Stimulated activated naive CD4-positive, alpha-beta T cell treated with Interleukin-2 at 50 U/mL for 16 hours (primary cell): ENCODE measurements at regions not wholly inside any gene's neighbourhood (a gene's known extent, or its start where the extent isn't known, plus 50 kb on each side); places are given as distances from the start of the nearest gene placed in this dataset.
"Not testable (repeated sequence)": the region's sequence is repeated elsewhere in the genome, so short reads cannot be mapped to it uniquely, and the experiment has no call there.

Experiments
- DNase-seq: peaks from one replicate; lab custom pipeline; 2025; lab: John Stamatoyannopoulos, UW

DNA sequence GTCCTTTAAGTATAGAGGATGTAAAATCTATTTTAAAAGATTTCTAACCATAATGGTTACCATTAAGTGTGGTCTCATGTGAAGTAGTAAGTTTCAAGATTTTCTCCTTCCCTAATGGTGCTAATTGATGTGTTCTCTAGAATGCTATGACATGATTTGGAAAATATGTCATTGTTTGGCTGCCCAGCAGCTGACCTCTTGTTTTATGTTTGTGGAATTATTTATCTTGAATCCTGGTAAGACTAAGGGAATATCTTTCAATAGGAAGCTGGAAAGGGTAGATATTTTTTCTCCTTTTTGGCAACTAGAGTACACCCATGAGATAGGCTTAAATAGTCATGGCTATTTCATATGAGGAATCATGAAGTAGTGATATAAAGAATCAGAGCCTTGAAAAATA, 139.8 kb upstream of the CHODL start:
- DNase-seq = no peak

DNA sequence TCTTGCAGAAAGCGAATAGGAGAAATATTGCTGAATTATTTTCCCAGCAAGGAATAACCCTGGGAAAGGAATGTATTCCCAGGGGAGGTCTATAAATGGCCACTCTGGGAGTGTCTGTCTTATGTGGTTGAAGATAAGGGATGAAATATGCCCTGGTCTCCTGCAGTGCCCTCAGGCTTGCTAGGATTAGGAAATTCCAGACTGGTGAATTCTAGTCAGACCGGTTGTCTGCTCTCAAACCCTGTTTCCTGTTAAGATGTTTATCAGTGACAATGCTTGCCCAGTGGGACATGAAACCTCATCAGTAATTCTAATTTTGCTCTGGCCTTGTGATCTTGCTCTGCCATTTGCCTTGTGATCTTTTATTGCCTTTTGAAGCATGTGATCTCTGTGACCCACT, 148.2 kb upstream of the CHODL start:
- DNase-seq = not testable (repeated sequence)

- no peak for DNase-seq
Observed at GRCh38 chr21:18089786-18090185, 154.8 kb upstream of the CHODL start.

GRCh38 chr21:18070392-18070791, 174.2 kb upstream of the CHODL start:
- DNase-seq = no peak

- DNase-seq = no peak
Observed at GRCh38 chr21:18069875-18070274, 174.8 kb upstream of the CHODL start.

DNA sequence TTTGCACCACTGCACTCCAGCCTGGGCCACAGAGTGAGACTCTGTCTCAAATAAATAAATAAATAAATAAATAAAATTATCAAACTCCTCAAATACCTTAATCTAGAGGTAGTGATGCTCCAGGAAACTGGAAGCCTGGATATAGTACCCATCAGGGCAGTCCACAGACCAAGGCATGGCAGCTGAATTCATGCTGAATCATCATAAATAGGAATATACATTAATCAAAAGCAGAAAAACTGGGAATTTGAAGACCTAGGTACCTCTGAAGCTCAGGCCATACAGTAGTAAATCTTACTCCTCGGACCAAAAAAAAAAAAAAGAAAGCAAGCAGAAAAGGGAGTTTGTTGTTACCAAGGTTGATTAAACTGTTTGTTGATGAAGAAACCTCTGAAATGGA, 184.2 kb upstream of the CHODL start:
- no peak for DNase-seq

GRCh38 chr21:18058731-18059398, 185.8 kb upstream of the CHODL start:
- DNase-seq = no peak

DNA sequence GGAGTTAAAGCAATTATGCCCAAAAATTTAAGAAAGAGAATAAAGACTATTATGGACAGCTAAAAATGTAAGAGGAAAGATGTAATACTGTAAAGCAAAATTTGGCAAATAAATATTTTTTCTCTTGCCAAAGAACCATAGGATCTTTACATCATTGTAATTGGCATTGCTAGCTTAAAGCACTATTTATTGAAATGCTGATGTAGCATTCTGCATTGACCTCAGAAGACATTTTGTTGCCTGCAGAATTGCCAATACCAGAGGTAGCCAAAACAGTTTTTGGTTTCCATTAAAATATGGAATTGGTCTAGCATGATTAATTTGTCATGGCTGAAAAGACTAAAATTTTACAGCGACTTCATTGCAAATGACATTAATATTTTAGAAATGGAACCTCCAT, 191.5 kb upstream of the CHODL start:
- no peak for DNase-seq

DNA sequence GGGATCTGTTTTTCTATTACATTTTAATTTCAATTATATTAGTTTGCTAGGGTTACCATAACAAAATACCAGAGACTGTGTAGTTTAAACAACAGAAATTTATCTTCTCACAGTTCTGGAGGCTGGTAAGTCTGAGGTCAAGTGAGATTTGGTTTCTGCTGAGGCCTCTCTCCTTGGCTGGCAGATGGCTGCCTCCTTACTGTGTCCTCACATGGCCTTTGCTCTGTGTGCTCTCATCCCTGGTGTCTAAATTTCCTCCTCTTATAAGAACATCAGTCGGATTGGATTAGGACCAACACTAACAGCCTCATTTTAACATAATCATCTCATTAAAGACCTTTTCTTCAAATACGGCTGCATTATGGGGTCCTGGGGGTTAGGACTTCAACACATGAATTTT, 195.2 kb upstream of the CHODL start:
- no peak for DNase-seq

DNA sequence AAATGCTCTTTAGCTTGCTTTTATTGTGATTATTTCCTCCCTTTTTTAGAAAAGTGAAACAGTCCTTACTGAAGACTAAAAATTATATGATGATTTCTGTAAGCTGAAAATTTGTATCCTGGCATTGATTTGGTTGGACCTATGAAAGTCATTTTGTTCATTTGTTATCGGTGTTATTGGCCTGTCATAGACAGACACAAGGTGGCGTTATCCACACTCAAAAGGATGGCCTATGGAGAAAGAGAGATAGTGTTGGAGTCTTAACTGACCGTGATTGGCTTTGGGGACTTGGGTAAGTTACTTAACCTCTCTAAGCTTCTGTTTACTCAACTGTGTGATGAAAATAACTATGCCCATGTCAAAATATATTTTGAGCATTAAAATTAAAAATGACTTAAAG, 203.6 kb upstream of the CHODL start:
- no peak for DNase-seq

GRCh38 chr21:18030248-18030647, 211.1 kb upstream of the C21orf91 start:
- no peak for DNase-seq

- DNase-seq = no peak
Observed at GRCh38 chr21:18026359-18026758, 207.2 kb upstream of the C21orf91 start.

- no peak for DNase-seq
Observed at GRCh38 chr21:18023711-18024110, 204.6 kb upstream of the C21orf91 start.

- DNase-seq = no peak
Observed at GRCh38 chr21:18023157-18023556, 204.0 kb upstream of the C21orf91 start.

DNA sequence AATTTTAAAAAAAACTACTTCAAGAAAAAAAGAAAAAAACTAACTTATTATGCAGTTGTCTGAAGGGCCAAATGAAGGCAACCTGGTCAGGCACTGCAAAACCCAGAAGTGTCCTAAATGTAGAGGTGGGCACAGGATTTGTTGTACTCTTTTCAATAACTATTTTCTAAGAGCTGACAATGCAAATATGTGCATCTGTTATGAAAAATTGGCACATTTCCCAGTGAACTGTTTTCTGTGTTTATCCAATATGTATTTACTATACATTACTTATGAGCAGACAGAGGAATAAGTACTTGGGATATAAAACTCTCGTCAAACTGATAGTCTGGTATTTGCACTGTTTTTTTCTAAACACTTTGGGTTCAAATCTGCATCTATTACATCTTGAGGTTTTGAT, 188.0 kb upstream of the C21orf91 start:
- no peak for DNase-seq

DNA sequence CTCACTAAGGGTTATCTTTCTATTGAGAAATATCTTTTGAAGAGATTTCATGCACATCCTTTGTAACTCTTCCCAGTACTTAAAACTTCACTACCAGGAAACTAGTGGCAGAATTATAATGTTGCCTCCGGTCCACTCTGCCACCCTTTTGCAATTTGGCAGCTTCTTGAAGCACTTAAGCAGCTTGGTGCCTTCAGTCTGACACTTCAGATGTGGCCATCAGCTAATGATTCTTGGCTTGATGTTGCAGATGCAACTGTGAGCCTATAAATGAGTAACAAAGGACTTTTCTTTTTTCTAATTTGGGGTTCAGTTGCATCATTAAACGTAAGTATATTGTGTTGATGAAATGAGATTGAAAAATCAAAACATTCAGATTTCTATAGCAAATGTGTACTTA, 187.5 kb upstream of the C21orf91 start:
- no peak for DNase-seq

DNA sequence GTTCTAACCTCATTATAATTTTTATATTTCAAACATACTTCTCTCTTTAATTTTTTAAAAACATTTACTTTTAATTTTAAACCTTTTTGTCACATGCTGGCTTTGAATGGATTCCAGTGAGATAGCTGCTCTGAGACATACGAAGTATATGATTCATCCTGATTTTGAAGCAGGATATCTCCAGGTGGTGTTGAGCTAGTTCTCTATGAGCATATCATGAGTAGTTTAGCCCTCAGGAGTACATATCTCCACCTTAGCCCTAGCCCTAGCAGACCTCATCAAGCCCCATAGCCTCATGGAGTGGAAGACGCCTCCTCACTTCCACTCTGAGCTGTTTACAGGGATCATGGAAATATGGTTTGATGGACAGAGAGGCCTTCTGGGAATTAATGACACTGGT, 183.2 kb upstream of the C21orf91 start:
- no peak for DNase-seq

GRCh38 chr21:18000981-18001686, 182.0 kb upstream of the C21orf91 start:
- DNase-seq = no peak

DNA sequence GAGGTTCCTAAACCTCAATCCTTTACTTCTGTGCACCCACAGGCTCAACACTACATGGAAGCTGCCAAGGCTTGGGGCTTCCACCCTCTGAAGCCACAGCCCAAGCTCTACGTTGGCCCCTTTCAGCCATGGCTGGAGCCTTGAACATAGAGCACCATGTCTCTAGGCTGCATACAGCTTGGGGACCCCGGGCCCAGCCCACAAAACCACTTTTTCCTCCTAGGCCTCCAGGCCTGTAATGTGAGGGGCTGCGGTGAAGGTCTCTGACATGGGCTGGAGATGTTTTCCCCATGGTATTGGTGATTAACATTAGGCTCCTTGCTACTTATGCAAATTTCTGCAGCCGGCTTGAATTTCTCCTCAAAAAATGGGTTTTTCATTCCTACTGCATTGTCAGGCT, 179.4 kb upstream of the C21orf91 start:
- not testable (repeated sequence) for DNase-seq

DNA sequence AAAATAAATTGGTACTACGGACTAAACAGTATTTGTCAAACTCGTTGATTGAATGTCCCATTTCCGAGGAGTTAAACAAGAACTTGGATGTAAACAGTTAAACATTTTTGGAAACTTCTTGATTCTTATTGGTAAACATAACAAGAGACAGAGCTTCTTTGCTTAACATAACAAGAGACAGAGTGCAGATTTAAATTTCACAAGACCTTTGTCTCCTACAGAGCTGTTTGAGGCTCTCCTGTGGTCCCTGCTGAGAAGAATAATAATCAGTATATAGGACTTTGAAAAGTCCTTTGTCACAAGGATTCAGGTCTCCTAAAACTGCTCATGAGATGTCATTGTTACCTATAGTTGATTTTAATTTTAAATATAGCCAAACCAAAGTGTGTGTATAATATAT, 170.6 kb upstream of the C21orf91 start:
- no peak for DNase-seq

DNA sequence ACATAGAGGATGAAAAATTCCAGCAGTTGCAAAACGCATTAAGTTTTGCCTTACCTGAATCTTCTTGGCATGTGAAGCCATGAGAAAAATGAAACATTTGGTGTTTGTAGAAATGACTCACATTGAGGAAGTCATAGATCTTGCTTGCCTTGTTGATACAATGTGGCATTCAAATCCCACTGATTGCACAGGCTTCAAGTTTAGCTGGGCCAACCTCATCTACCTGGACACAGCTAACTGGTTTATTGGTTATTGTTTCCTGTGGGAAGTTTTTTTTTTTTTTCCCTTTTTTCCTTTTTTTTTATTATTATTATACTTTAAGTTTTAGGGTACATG, 168.9 kb upstream of the C21orf91 start:
- DNase-seq = no peak

- DNase-seq = no peak
Observed at GRCh38 chr21:17987382-17988101, 168.4 kb upstream of the C21orf91 start.

DNA sequence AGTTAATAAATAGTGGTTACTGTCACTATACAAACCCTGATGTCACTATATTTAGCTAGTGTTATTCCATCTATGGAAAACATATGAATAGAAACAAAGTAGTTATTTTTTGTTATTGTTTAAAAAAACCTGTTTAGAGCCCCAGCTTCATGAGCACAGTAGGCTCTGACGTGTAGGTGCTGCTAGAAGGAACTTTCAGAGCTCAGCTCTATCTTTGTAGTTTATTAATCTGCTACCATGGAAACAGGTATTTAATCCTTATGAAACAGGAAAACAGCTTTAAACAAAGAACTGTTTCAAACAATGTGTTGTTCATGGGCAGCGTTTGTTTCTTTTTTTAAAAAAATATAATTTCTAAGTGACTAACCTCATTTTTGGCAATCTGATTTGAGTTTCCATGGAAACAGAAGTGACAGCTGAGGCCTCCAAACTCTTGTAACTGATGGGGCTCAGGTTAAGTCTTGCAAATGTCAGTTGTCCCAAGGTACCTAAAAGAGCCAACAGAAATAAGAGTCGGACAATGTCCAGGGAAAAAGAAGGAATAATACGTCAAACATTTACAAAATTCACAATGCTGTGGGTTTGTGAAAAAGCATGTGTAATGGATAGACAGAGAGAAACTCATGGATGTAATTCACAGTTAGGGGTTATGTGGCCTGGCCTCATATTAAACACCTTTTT, 162.0 kb upstream of the C21orf91 start:
- DNase-seq = no peak
